K562 (cell line): ENCODE measurements at regions not wholly inside any gene's neighbourhood (a gene's known extent, or its start where the extent isn't known, plus 50 kb on each side); places are given as distances from the start of the nearest gene placed in this dataset.

ENCODE experiments used
- E2F5 ChIP-seq: sonication (generic); formaldehyde crosslinking; IDR thresholded peaks from 2 replicates; pipeline ENCODE4 v1.8.0; 2022; ENCODE audit warnings: mild to moderate bottlenecking, missing genetic modification reagents
- FOXA3 ChIP-seq, 2 experiments: fragments of 450-650 bp in 1 of 2; sonication (generic) in 1 of 2; formaldehyde crosslinking; IDR thresholded peaks in 1 of 2; conservative IDR thresholded peaks in 1 of 2; 2 replicates each; pipeline versions ENCODE4 v1.4.0 to v1.8.0; 2020 to 2022; ENCODE audit warnings: mild to moderate bottlenecking in 2 of 2, missing genetic modification reagents in 1 of 2
- FOXK1 ChIP-seq: sonication (generic); formaldehyde crosslinking; IDR thresholded peaks from 2 replicates; pipeline ENCODE4 v1.8.0; 2022; ENCODE audit warnings: missing genetic modification reagents, mild to moderate bottlenecking, borderline replicate concordance
- KAT7 ChIP-seq: sonication (generic); formaldehyde crosslinking; IDR thresholded peaks from 2 replicates; pipeline ENCODE4 v1.8.0; 2022; ENCODE audit warnings: missing genetic modification reagents, mild to moderate bottlenecking, borderline replicate concordance
- NKRF ChIP-seq: fragments of 450-650 bp; IDR thresholded peaks from 2 replicates; pipeline ENCODE4 v1.6.1; 2016; ENCODE audit warnings: borderline replicate concordance
- NONO ChIP-seq, 2 experiments: fragments of 200-400 bp in 1 of 2; fragments of 450-650 bp in 1 of 2; formaldehyde crosslinking in 1 of 2; IDR thresholded peaks; 2 replicates each; pipeline ENCODE4 v1.6.1; 2017; ENCODE audit warnings: low read depth in 2 of 2, mild to moderate bottlenecking in 2 of 2, moderate library complexity in 2 of 2, low read length in 1 of 2
- ZNF277 ChIP-seq: fragments of 250-450 bp; sonication (Bioruptor Pico); IDR thresholded peaks from 2 replicates; pipeline ENCODE4 v1.8.0; 2022; ENCODE audit warnings: inconsistent platforms, mild to moderate bottlenecking, moderate library complexity, borderline replicate concordance
- TF ChIP-seq, protein P1 (sequence below): fragments of 450-650 bp; IDR thresholded peaks from 2 replicates; pipeline ENCODE4 v1.6.1; 2016; ENCODE audit warnings: antibody characterized with exemption
- TF ChIP-seq, protein P2 (sequence below), 2 experiments: IDR thresholded peaks in 1 of 2; conservative IDR thresholded peaks in 1 of 2; 2 replicates each; pipeline ENCODE4 v1.6.1; 2016; ENCODE audit warnings: low read depth in 2 of 2, mild to moderate bottlenecking in 1 of 2, missing compliant biosample characterization in 1 of 2, missing genetic modification characterization in 1 of 2, moderate library complexity in 1 of 2
- TF ChIP-seq, protein P3 (sequence below): sonication (generic); formaldehyde crosslinking; IDR thresholded peaks from 2 replicates; pipeline ENCODE4 v1.8.1; 2023; ENCODE audit warnings: missing genetic modification reagents, mild to moderate bottlenecking, borderline replicate concordance

- TF ChIP-seq, protein P1, sequence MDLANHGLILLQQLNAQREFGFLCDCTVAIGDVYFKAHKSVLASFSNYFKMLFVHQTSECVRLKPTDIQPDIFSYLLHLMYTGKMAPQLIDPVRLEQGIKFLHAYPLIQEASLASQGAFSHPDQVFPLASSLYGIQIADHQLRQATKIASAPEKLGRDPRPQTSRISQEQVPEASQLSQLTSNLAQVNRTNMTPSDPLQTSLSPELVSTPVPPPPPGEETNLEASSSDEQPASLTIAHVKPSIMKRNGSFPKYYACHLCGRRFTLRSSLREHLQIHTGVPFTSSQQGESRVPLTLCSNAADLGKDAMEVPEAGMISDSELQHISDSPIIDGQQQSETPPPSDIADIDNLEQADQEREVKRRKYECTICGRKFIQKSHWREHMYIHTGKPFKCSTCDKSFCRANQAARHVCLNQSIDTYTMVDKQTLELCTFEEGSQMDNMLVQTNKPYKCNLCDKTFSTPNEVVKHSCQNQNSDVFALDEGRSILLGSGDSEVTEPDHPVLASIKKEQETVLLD, result peak; percentile 83
- TF ChIP-seq, protein P2, sequence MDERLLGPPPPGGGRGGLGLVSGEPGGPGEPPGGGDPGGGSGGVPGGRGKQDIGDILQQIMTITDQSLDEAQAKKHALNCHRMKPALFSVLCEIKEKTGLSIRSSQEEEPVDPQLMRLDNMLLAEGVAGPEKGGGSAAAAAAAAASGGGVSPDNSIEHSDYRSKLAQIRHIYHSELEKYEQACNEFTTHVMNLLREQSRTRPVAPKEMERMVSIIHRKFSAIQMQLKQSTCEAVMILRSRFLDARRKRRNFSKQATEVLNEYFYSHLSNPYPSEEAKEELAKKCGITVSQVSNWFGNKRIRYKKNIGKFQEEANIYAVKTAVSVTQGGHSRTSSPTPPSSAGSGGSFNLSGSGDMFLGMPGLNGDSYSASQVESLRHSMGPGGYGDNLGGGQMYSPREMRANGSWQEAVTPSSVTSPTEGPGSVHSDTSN (CRISPR knock-in tag; IDR thresholded peaks at IDR 0.05; ENCODE audit: low read depth), result no peak; the same call in 1 of the 2 replicates
- TF ChIP-seq, protein P2 (tag; conservative IDR thresholded peaks at IDR 0.05; ENCODE audit: low read depth), result peak; percentile 12; the same call in 1 of the 2 replicates
- TF ChIP-seq ZNF277 (CRISPR knock-in tag), result no peak
- TF ChIP-seq, protein P3, sequence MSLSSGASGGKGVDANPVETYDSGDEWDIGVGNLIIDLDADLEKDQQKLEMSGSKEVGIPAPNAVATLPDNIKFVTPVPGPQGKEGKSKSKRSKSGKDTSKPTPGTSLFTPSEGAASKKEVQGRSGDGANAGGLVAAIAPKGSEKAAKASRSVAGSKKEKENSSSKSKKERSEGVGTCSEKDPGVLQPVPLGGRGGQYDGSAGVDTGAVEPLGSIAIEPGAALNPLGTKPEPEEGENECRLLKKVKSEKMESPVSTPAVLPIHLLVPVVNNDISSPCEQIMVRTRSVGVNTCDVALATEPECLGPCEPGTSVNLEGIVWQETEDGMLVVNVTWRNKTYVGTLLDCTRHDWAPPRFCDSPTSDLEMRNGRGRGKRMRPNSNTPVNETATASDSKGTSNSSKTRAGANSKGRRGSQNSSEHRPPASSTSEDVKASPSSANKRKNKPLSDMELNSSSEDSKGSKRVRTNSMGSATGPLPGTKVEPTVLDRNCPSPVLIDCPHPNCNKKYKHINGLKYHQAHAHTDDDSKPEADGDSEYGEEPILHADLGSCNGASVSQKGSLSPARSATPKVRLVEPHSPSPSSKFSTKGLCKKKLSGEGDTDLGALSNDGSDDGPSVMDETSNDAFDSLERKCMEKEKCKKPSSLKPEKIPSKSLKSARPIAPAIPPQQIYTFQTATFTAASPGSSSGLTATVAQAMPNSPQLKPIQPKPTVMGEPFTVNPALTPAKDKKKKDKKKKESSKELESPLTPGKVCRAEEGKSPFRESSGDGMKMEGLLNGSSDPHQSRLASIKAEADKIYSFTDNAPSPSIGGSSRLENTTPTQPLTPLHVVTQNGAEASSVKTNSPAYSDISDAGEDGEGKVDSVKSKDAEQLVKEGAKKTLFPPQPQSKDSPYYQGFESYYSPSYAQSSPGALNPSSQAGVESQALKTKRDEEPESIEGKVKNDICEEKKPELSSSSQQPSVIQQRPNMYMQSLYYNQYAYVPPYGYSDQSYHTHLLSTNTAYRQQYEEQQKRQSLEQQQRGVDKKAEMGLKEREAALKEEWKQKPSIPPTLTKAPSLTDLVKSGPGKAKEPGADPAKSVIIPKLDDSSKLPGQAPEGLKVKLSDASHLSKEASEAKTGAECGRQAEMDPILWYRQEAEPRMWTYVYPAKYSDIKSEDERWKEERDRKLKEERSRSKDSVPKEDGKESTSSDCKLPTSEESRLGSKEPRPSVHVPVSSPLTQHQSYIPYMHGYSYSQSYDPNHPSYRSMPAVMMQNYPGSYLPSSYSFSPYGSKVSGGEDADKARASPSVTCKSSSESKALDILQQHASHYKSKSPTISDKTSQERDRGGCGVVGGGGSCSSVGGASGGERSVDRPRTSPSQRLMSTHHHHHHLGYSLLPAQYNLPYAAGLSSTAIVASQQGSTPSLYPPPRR (CRISPR knock-in tag), result peak; percentile 98
- peak; percentile 77 for TF ChIP-seq NKRF
- peak; percentile 95 for TF ChIP-seq FOXK1
- TF ChIP-seq FOXA3 (CRISPR knock-in tag; conservative IDR thresholded peaks at IDR 0.05 in 1 of 2, IDR thresholded peaks at IDR 0.05 in 1 of 2), result peak in 1 of 2 experiments; percentile 64; a peak in 1 of 4 replicates
- peak in 1 of 2 experiments; percentile 84; a peak in 3 of 4 replicates for TF ChIP-seq NONO (IDR thresholded peaks at IDR 0.05; ENCODE audit: low read depth in 2 of 2, low read length in 1 of 2)
- TF ChIP-seq E2F5 (CRISPR knock-in tag), result peak; percentile 99
- peak; percentile 37; the same call in 1 of the 2 replicates for TF ChIP-seq KAT7 (CRISPR knock-in tag)
Measured at GRCh38 chr6:26216359-26216885, 129.2 kb downstream of the HFE start (continued).
